Mesenteric fat pad (tissue), 1 donor: ENCODE measurements at regions not wholly inside any gene's neighbourhood (a gene's known extent, or its start where the extent isn't known, plus 50 kb on each side); places are given as distances from the start of the nearest gene placed in this dataset.

Experiments used
- DNase-seq: peaks from one replicate; pipeline ENCODE4 v3.0.0-alpha.2; 2020; ENCODE audit warnings: low spot score
- donor health status: DM: yes; HTN: yes; CAD: no.

GRCh38 chr2:128380061-128380889, 61.6 kb upstream of the HS6ST1 start:
- DNase-seq, result peak; percentile 78

- DNase-seq, result peak; percentile 76
Measured at GRCh38 chr2:128380961-128381938, 62.6 kb upstream of the HS6ST1 start.

- peak; percentile 62 for DNase-seq
Measured at GRCh38 chr2:128384446-128384845, 65.8 kb upstream of the HS6ST1 start.

- peak; percentile 67 for DNase-seq
Measured at GRCh38 chr2:128384956-128385355, 66.3 kb upstream of the HS6ST1 start.

- DNase-seq, result peak; percentile 69
Measured at GRCh38 chr2:128385365-128385764, 66.7 kb upstream of the HS6ST1 start.

GRCh38 chr2:128386066-128386465, 67.4 kb upstream of the HS6ST1 start:
- DNase-seq, result peak; percentile 83

GRCh38 chr2:128388499-128388941, 69.9 kb upstream of the HS6ST1 start:
- peak; percentile 88 for DNase-seq

GRCh38 chr2:128389388-128390086, 70.9 kb upstream of the HS6ST1 start:
- peak; percentile 79 for DNase-seq

- DNase-seq, result peak; percentile 47
Measured at GRCh38 chr2:128390256-128390990, 71.8 kb upstream of the HS6ST1 start.

- DNase-seq, result peak; percentile 45
Measured at GRCh38 chr2:128390991-128391630, 72.4 kb upstream of the HS6ST1 start.

GRCh38 chr2:128391679-128392078, 73.0 kb upstream of the HS6ST1 start:
- no peak for DNase-seq

GRCh38 chr2:128392207-128392606, 73.5 kb upstream of the HS6ST1 start:
- DNase-seq, result no peak

GRCh38 chr2:128394007-128394730, 75.5 kb upstream of the HS6ST1 start:
- peak; percentile 65 for DNase-seq

GRCh38 chr2:128395196-128395595, 76.5 kb upstream of the HS6ST1 start:
- no peak for DNase-seq

- DNase-seq, result peak; percentile 74
Measured at GRCh38 chr2:128395640-128396499, 77.2 kb upstream of the HS6ST1 start.

- no peak for DNase-seq
Measured at GRCh38 chr2:128396500-128396891, 77.8 kb upstream of the HS6ST1 start.

- DNase-seq, result no peak
Measured at GRCh38 chr2:128396946-128397345, 78.3 kb upstream of the HS6ST1 start.

- DNase-seq, result no peak
Measured at GRCh38 chr2:128399256-128399655, 80.6 kb upstream of the HS6ST1 start.
